Breast epithelium (tissue), 4 donors: ENCODE measurements at regions not wholly inside any gene's neighbourhood (a gene's known extent, or its start where the extent isn't known, plus 50 kb on each side); places are given as distances from the start of the nearest gene placed in this dataset.
"Not testable (repeated sequence)": the region's sequence is repeated elsewhere in the genome, so short reads cannot be mapped to it uniquely, and the experiment has no call there.

ENCODE experiments used
- DNase-seq, 2 donors: peaks; one replicate each; pipeline ENCODE4 v3.0.0-alpha.2; 2019; ENCODE audit warnings: low spot score in 2 of 2
- H3K27ac ChIP-seq, 2 donors: fragments of 200-600 bp; sonication (generic) in 1 of 2; one replicate each; pipeline ENCODE4 v1.5.1; 2016 to 2019; ENCODE audit warnings: mild to moderate bottlenecking in 1 of 2
- H3K27me3 ChIP-seq, 2 donors: fragments of 200-600 bp; sonication (generic) in 1 of 2; one replicate each; pipeline versions ENCODE4 v1.5.1 to v1.6.0; 2017 to 2019; ENCODE audit warnings: control low read depth in 1 of 2, mild to moderate bottlenecking in 1 of 2
- H3K36me3 ChIP-seq: fragments of 200-600 bp; one replicate; pipeline ENCODE4 v1.5.1; 2019
- H3K4me1 ChIP-seq, 2 donors: fragments of 200-600 bp; sonication (generic); one replicate each; pipeline ENCODE4 v1.5.1; 2016 to 2019; ENCODE audit warnings: control low read depth in 1 of 2
- H3K4me3 ChIP-seq, 3 donors: fragments of 200-600 bp; sonication (generic); 1 replicate in 2 of 3; 2 replicates in 1 of 3; pipeline ENCODE4 v1.5.1; 2016 to 2019; ENCODE audit warnings: mild to moderate bottlenecking in 3 of 3, moderate library complexity in 2 of 3
- H3K9me3 ChIP-seq, 2 donors: fragments of 200-600 bp; sonication (generic) in 1 of 2; one replicate each; pipeline ENCODE4 v1.5.1; 2016 to 2019; ENCODE audit warnings: control low read depth in 1 of 2
- CTCF ChIP-seq, 3 donors: fragments of 450-650 bp; IDR thresholded peaks; one replicate each; pipeline ENCODE4 v1.5.1; 2016 to 2017; ENCODE audit warnings: antibody characterized with exemption in 3 of 3, mild to moderate bottlenecking in 3 of 3, moderate library complexity in 3 of 3
- POLR2A ChIP-seq: fragments of 450-650 bp; IDR thresholded peaks from one replicate; pipeline ENCODE4 v1.6.1; 2016; ENCODE audit warnings: antibody characterized with exemption, mild to moderate bottlenecking, moderate library complexity
- POLR2AphosphoS5 ChIP-seq, 3 donors: sonication (generic); formaldehyde crosslinking; IDR thresholded peaks; one replicate each; pipeline ENCODE4 v1.6.1; 2017; ENCODE audit warnings: antibody characterized with exemption in 3 of 3
- intact Hi-C: fragments of 100-400 bp; cut with DNase I; formaldehyde crosslinking; loops from one replicate; pipeline ENCODE4 v1.15.1; 2023; ENCODE audit warnings: low total_unique reads

- intact Hi-C loops: no loop called here
- Histone ChIP-seq H3K9me3 (no peaks in the 10 kb centered on the region), H3K27ac (no peak overlapping the region), H3K4me3 (no peak overlapping the region), H3K36me3 (no peaks in the 10 kb centered on the region), H3K27me3 (no peaks in the 10 kb centered on the region), H3K4me1 (no peaks in the 10 kb centered on the region)
- no peak for TF ChIP-seq CTCF (IDR thresholded peaks at IDR 0.05)
- TF ChIP-seq POLR2AphosphoS5 (IDR thresholded peaks at IDR 0.05): no peak
- no peak for TF ChIP-seq POLR2A
- no peak for DNase-seq
Measured at GRCh38 chr14:105665247-105665950, 139.0 kb downstream of the TMEM121 start.

GRCh38 chr14:105665951-105666277, 139.5 kb downstream of the TMEM121 start:
- H3K27ac ChIP-seq: no peak overlapping the region
- no peaks in the 10 kb centered on the region for H3K36me3 ChIP-seq
- TF ChIP-seq POLR2A: no peak
- no peak for TF ChIP-seq POLR2AphosphoS5 (IDR thresholded peaks at IDR 0.05)
- no peak for TF ChIP-seq CTCF (IDR thresholded peaks at IDR 0.05)
- H3K4me3 ChIP-seq: no peak overlapping the region
- H3K9me3 ChIP-seq: no peaks in the 10 kb centered on the region
- DNase-seq: no peak
- intact Hi-C loops: no loop called here
- H3K4me1 ChIP-seq: no peaks in the 10 kb centered on the region
- no peaks in the 10 kb centered on the region for H3K27me3 ChIP-seq

- no peaks in the 10 kb centered on the region for H3K4me1 ChIP-seq
- DNase-seq: no peak
- H3K36me3 ChIP-seq: no peaks in the 10 kb centered on the region
- no peaks in the 10 kb centered on the region for H3K27me3 ChIP-seq
- H3K4me3 ChIP-seq: no peak overlapping the region
- intact Hi-C loops: no loop called here
- TF ChIP-seq POLR2AphosphoS5 (IDR thresholded peaks at IDR 0.05): no peak
- TF ChIP-seq CTCF (IDR thresholded peaks at IDR 0.05): no peak
- no peak for TF ChIP-seq POLR2A
- no peaks in the 10 kb centered on the region for H3K9me3 ChIP-seq
- no peak overlapping the region for H3K27ac ChIP-seq
Measured at GRCh38 chr14:105666420-105666819, 140.0 kb downstream of the TMEM121 start.

- H3K27ac ChIP-seq, intact Hi-C loops, H3K36me3 ChIP-seq, H3K4me1 ChIP-seq, H3K9me3 ChIP-seq, H3K4me3 ChIP-seq, DNase-seq, H3K27me3 ChIP-seq: not testable (repeated sequence)
Measured at GRCh38 chr14:105666991-105667662, 140.7 kb downstream of the TMEM121 start.

GRCh38 chr14:105667663-105668020, 141.3 kb downstream of the TMEM121 start:
- H3K27ac ChIP-seq, H3K4me3 ChIP-seq, intact Hi-C loops, H3K4me1 ChIP-seq, DNase-seq, H3K27me3 ChIP-seq, H3K9me3 ChIP-seq, H3K36me3 ChIP-seq: not testable (repeated sequence)

GRCh38 chr14:105668021-105668420, 141.6 kb downstream of the TMEM121 start:
- H3K27ac ChIP-seq, H3K27me3 ChIP-seq, H3K36me3 ChIP-seq, H3K4me1 ChIP-seq, H3K9me3 ChIP-seq, H3K4me3 ChIP-seq, DNase-seq, intact Hi-C loops: not testable (repeated sequence)

GRCh38 chr14:105668471-105669230, 142.3 kb downstream of the TMEM121 start:
- DNase-seq, H3K9me3 ChIP-seq, H3K4me1 ChIP-seq, H3K27me3 ChIP-seq, H3K27ac ChIP-seq, H3K4me3 ChIP-seq, H3K36me3 ChIP-seq, intact Hi-C loops: not testable (repeated sequence)

- H3K27ac ChIP-seq, H3K36me3 ChIP-seq, H3K4me1 ChIP-seq, H3K4me3 ChIP-seq, intact Hi-C loops, H3K9me3 ChIP-seq, DNase-seq, H3K27me3 ChIP-seq: not testable (repeated sequence)
Measured at GRCh38 chr14:105669231-105669610, 142.8 kb downstream of the TMEM121 start.

GRCh38 chr14:105669646-105670045, 143.3 kb downstream of the TMEM121 start:
- H3K27ac ChIP-seq, H3K4me3 ChIP-seq, H3K36me3 ChIP-seq, intact Hi-C loops, H3K9me3 ChIP-seq, DNase-seq, H3K27me3 ChIP-seq, H3K4me1 ChIP-seq: not testable (repeated sequence)
